ENCODE measurements at regions not wholly inside any gene's neighbourhood (a gene's known extent, or its start where the extent isn't known, plus 50 kb on each side); places are given as distances from the start of the nearest gene placed in this dataset.
A peak's percentile ranks its signal among the peaks of the same experiment; 100 is the strongest.

DNA sequence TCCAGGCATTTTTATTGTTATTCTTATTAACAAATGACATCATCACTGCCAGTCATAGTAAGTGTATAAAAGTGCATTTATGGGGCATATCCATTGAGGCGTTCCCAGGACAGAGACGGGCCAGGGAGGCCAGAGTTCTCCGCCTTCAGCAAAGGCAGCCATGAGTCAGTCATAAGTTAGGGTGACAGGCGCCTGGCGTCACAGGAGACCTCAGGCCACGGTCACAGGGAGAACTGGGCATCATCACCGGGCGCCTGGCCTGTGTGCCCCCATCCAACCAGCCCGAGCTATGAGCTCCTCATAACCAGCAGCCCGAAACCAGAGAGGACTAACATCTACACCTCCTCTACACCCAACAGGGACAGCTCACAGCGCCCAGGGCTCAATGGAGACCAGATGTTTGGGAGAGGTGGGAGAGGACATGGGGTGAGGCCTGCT, 259.2 kb downstream of the DLL1 start:
- no peak for DNase-seq (ENCODE audit: low read depth)

DNA sequence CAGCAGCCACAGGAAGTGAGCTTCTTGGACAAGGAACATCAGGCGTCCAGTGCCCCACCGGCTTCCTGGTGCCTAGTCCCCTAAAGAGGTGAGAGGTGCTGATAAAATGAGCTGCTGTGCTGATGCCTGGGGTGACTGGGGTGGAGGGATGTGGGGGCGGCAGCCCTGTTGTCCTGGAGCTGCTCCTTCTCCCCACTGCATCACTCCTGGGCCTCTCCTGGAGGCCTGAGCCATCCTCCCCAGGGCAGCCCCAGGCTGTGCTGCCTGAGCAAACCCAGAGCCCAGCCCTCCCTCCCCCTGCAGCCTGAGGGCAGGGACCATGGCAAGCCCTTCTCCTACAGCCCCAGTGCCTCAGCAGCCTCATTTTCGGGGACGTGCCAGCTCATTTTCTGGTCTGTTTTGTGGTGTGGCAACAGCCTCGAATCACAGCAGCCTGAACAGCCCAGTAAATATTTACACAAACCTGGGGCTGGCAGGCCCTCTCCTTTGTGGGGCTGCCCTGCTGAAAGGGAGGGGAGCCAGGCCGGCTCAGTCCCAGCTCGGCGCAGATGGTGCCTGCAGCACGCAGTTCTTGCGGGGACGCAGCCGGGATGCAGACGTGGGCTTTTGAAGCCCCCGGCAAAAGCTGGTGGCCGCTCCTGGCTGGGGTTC, 259.9 kb downstream of the DLL1 start:
- no peak for DNase-seq (ENCODE audit: low read depth)

DNA sequence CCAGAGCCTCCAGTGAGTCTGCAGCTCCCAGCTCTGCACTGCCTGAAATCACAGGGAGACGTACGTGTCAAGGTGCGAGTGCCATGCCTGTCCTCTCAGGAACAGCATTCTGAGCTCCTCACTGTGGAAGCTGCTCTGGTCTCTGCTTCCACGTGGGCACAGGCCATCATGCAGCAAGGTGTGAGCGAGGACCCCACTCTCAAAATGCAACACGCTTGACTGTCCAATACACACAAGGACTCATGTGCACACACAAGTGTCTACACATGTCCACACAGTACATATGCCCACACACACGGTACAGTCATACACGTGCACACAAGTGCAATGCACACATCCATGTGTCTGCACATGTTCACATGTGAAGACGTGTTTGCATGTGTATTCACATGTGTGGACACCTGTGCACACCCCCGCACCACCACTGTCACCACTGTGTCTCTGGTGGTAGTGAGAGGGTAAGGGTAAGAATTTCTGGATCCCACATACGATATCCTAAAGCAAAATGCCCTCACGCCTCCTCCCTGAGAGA, 260.5 kb downstream of the DLL1 start:
- DNase-seq (ENCODE audit: low read depth) = no peak

DNA sequence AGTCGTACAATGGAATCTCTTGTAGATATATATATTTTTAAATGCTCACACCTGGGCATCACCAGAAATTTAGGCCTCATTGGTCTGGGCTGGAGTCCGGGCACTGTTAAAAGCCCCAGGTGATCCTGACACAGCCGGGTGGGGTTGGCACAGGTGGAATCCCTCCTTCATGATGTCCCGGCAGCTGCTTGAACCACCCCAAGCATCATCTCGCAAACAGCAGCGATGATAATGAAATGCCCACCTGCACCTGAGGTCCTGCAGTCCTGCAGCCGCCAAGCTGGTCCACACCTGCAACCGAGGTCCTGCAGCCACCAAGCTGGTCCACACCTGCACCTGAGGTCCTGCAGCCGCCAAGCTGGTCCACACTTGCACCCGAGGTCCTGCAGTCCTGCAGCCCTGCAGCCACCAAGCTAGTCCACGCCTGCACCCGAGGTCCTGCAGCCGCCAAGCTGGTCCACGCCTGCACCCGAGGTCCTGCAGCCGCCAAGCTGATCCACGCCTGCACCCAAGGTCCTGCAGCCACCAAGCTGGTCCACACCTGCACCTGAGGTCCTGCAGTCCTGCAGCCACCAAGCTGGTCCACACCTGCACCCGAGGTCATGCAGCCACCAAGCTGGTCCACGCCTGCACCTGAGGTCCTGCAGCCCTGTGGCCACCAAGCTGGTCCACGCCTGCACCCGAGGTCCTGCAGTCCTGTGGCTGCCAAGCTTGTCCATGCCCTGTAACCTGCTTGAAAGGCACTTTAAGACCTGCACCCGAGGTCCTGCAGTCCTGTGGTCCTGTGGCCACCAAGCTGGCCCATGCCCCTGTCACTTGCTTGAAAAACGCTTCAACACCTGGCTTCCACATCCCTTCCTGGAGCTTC, 261.2 kb downstream of the DLL1 start:
- DNase-seq (ENCODE audit: low read depth) = no peak

DNA sequence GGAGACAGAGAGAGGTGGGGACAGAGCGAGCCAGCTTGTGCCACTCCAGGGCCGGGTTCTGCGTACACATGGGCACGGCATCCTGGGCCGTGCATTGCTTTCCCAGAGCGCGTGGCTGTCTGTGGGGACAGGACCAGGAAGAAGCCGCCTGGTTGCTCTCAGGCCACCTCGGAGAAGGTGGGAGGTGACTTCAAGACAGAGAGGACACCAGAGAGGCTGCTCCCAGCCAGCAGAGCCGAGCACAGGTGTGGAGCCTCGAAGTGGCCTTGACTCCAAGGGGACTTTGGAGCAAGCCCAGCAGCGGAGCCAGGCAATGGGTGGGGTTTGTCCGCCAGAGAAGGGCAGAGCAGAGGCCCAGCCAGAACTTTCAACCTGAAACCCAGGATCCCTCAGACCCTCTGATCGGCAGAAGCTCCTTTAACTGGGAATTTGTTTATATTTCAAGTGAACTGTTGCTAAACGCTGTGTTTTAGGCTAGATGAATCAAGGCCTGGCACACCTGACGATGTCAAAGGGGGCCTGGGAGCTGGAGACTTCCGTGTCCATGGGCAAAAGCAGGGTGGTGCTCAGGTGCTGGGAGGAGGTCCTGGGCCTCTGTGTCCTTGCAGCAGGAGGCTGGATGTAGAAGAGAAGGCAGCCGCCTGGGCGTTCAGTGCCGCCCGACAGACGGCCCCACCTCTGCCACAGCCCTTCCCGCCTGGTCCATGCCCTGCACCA, 262.1 kb downstream of the DLL1 start:
- DNase-seq (ENCODE audit: low read depth) = no peak

DNA sequence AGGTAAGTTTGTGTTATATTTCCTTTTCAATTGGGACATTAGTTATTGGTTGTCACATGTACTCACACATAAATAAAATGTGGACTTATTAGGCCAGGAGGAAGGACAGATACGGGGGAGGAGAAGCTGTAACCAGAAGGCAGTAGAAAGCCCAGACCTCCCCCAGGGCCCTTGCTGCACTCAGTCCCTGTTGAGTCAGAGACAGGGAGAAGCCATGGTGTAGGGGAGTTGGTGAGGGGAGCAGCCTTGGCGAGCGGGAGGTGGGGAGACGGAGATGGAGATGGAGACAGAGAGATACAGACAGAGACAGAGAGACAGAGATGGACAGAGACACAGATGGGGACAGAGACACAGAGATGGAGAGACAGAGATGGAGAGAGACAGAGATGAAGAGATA, 263.2 kb downstream of the DLL1 start:
- DNase-seq (ENCODE audit: low read depth) = no peak

GRCh38 chr6:170026751-170027646, 263.9 kb downstream of the DLL1 start:
- DNase-seq (ENCODE audit: low read depth) = no peak

DNA sequence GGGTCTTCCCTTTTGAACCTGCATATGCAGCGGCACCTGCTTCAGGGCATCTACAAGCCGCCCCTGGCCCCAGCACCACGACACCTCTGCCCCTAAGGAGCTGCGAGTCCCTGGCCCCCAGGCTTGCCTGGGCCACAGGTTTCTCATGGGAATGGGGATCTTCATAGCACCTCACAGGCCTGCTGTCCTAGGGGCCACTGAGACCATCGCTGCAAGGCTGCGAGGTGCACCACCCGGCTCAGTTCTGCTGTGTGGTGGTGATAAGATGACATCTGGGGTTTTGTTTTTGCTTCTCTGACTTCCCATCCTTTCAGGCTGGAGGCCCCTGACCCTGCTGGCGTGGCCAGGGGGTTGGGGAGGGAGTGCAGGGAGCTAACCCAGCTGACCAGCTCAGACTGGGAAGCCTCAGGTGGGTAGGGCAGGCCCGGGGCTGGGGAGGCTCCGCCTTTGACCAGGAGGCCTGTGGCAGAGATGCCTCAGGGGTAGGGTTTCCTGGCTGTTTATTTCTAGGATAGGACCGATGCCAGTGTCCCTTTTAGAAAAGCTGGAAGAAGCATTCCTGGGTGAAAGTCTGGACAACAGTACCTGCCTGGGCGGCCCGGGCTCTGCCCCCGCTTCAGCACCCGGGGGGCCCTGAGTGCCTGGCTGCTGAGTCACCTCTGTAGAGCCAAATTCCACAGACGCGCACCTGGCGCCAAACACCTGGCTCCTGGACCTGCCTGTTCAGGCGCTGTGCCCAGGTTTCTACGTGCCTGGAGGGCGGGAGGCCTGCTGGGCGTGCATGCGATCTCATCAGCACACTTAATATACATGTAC, 264.7 kb downstream of the DLL1 start:
- DNase-seq (ENCODE audit: low read depth) = no peak

GRCh38 chr6:170025341-170025911, 265.5 kb downstream of the DLL1 start:
- no peak for DNase-seq (ENCODE audit: low read depth)

DNA sequence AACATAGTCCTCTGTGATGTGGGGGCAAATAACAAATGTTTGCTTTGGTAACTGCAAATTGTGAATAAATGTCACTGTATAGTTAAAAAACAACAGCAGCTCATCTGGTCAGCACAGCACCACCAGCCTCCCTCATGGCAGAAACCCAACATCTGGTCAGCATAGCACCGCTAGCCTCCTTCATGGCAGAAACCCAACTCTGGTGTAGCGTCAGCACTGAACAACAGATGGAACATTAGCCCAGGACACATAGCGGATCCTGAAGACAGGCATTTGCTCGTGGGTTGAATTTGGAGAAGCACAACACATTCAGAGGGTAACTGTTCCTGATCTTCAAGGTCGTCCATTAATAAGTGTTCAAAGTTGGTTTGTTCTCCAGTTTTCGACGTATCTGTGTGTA, 265.9 kb downstream of the DLL1 start:
- DNase-seq (ENCODE audit: low read depth) = peak; percentile 29

DNA sequence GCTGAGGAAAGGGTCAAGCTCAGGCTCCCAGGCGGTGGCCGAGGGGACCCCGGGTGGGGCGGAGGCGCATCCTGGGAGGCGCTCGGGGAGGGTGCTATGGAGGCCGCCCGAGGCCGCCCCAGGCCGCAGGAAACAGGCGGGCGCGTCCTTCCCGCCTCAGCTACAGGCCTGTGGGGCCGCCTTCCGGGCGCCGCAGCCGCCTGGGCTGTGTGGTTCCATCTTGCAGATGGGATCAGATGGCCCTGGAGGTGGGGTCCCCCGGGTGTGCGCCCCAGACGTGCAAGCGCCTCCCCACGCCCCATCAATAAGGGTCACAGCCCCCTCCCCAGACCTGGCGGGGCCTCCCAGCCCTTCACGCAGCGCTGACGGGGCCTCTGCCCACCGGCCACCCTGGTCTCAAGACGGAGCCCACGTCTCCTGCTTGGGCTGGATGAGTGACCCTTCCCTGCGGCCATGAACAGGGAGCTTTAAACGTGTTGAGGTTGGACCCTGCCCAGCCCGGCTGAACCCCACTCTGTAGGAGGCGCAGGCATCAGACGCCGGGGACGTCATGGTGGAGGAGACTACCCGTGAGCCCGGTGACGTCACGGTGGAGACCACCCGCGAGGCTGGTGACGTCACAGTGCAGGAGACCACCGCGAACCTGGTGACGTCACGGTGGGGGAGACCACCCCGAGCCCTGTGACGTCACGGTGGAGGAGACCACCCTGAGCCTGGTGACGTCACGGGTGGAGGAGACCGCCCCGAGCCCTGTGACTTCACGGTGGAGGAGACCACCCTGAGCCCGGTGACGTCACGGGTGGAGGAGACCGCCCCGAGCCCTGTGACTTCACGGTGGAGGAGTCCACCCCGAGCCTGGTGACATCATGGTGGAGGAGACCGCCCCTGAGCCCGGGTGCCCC, 267.0 kb downstream of the DLL1 start:
- no peak for DNase-seq (ENCODE audit: low read depth)

GRCh38 chr6:170022827-170023619, 267.9 kb downstream of the DLL1 start:
- no peak for DNase-seq (ENCODE audit: low read depth)

DNA sequence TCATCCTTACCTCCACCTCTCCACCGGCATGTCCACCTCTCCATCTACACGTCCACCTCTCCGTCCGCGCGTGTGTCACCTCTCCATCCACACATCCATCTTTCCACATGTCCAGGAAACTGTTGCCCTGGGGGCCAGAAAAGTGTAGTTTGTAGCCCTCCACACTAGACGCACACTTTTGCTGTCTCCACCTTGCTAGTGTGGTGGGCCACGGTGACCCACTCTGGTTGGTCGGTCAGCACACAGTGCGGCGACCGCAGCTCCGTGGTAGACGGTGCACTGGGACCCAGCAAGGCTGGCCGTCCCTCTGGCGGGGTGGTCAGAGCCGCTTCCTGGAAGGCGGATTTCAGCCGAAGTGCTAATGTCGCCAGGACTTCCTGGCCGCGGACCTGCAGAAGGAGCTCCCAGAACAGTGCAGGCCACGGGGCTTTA, 268.6 kb downstream of the DLL1 start:
- DNase-seq (ENCODE audit: low read depth) = no peak

- DNase-seq (ENCODE audit: low read depth) = no peak
Observed at GRCh38 chr6:170021579-170021978, 269.3 kb downstream of the DLL1 start.

DNA sequence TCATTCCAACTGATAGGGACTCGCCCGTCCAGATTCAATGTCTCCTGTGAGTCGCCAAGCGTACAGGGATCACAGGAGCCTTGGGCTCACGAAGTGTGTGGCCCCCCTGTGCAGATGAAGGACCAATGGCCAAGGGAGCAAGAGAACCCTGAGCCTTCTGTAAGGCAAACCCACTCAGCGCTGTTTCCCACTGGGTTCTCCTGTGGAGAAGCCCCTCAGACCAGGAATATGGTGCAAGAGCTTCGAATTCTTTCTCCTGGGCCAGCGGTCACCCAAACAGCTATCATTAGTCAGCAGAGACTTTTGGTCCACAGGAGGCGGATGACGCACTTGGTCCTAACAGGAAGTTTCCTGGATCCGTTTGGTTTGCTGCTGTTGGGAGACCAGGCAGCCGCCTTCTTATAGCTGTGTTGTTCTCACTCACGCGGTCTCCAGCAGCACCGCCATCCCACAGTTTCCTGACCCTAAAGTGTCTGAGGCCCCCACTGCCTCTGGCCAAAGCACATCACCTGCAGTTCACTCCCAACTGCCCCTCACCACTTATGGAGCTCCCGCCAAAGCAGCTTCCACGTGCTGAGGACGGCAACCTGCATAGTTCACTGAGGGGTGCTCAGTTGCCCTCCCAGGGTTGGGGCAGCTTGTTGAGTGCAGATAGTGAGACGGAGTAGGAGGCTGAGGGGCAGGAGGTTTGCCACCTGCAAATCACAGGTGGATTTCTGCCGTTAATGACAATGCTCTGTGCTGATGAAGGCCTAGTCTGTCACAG, 268.6 kb downstream of the ERMARD start:
- DNase-seq (ENCODE audit: low read depth) = no peak

DNA sequence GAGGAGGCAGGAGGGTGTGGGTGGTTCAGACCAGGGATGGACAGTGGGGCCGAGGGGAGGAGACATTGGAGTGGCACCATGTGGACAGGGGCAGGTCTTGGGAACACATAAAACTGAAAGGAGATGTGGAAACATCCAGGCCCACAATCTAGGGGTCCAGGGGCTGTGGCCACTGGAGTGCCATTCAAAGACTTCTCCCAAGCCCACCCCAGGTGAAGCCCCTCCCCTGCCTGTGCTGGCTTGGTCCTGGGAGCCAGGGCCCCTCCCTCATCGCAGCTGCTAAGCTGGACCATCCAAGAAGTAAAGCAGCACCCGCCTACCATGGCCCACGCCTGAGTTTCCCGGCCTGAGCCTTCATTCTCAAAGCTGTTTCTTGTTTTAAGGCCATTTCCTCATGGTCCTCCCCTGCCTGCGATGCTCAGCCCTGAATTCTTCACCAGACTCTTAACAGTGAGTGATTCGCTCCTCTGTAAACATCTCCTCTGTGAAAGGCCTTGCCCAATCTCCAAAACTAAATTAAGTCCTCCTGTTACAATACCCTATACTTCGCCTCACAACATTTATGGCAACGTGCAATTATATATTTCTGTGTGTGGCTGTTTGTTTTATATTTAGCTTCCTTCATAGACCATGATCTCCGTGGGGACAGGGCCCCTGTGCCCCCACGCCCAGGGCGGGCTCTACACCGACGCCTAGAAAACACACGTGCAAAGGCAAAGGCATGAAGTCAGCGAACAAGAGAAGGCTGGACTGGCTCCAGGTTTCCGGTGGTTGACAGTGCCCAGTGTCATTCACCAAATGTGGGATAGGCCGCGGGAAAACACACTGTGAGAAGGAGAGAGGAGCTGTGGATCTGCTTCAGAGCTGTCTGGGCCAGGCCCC, 267.8 kb downstream of the ERMARD start:
- no peak for DNase-seq (ENCODE audit: low read depth)

All from GM04504 (cell line).